Limb (tissue), 2 donors: ENCODE measurements at regions not wholly inside any gene's neighbourhood (a gene's known extent, or its start where the extent isn't known, plus 50 kb on each side); places are given as distances from the start of the nearest gene placed in this dataset.

Experiments used
- DNase-seq, 2 donors: peaks; one replicate each; pipeline ENCODE4 v3.0.0-alpha.2; 2016; ENCODE audit errors: extremely low spot score in 2 of 2

DNA sequence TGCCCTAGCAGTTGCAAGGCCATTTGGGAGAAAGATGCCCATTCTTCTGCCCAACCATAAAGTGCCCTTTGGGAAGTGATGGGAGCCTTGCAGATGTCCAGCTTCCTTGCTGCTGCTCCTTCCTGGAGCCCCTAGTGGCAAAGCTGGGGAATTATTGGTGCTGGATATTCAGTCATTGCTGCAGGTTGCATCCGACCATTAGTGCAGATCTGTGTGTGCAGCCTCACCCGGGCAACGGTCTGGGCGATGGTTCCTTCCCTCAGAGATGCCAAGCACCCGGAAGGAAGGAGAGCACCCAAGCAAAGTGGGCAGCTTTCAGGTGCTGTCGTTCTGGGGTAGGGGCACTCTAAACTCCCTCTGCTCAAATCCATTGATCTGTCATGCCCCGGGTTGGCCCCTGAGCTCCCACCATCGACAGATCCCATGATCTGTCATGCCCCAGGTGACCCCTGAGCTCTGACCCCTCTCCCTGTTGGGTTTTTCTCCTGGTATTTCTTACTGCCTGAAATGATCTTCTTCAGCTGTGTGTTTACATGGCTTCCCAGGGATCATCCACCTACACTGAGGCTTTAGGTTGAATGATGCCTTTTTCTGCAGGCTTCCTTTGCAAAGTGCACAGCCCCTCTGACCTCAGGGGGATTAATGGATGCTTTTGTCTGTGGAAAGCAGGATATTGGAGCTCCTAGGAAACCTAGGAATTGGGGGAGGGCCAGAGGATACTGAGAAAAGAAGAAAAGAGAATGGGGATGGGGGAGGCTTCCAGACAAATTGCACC, 467.5 kb downstream of the PTPRU start:
- DNase-seq: peak in 1 of 2 donors; percentile 22

DNA sequence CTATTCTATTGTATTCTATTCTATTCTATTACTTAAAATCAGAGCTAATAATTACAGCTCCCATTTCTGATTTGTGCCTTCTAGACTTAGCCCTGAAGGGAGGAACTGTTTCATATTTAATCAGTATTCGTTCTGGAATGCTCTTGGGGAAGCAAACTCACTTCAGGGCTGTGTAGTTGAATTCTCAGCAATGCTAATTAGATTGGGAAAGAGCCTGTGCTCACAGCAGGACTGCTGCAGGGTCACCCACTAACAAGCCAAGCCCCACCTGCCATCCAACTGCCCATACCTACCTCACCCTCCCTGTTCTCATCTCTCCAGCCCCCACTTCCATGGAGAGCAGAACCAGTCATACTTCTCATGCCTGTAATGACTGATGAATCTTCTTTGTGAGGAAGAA, 464.2 kb downstream of the PTPRU start:
- DNase-seq: no peak

DNA sequence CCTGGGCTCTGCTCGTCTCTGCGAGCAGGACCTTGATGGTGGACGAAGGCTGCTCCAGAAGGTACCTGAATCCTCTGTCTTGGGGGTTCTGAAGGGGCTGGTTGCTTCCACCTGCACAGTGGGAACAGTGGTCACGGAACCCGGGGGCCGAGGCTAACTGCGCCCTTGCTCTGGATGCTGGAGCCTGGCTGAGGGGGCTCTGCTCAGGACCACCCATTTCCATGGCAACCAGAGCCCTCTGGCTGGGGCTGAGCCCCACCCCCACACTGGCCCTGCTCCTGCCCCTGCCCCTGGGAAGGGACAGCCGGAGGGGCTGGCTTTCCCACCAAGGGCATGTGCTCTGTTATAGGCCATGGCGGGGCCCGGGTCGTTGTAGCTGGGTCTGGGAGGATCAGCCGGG, 462.3 kb downstream of the PTPRU start:
- DNase-seq: no peak

DNA sequence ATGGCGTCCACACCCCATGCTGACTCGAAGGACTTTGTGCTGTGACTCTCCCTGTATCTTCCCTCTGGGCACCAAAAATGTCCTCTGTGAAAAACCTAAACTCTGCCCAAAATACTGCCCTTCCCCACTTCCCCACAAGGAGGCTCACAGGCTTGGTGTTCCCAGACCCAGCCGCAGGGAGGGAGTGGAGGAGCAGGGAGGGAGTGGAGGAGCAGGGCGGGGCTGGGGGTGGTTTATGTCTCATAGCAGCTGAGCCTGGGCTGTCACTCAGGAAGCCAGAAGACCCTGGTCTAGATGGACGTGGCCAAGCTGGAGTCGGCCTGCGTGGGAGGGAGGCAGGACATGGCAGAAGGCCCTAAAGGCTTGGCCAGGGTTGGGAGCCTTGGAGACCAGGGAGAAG, 461.7 kb downstream of the PTPRU start:
- DNase-seq: peak; percentile 30 to 73

DNA sequence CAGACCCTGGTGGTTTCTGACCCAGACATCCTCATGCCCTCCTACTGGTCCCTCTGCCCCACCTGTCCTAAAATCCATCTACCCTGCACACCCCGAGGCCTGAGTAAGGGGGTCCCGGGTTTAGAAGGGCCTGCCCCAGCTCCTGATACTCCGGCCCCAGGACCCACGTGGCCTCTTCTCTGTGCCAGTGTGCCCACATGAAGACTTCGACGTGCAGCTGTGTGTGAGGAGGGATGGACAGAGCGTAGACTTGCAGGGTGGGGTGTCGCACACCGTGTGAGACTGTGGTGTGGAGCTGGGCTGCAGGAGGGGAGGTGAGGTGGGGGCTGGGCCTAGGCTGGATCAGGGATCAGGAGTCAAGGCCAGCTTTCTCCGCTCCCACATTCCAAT, 461.1 kb downstream of the PTPRU start:
- no peak for DNase-seq

DNA sequence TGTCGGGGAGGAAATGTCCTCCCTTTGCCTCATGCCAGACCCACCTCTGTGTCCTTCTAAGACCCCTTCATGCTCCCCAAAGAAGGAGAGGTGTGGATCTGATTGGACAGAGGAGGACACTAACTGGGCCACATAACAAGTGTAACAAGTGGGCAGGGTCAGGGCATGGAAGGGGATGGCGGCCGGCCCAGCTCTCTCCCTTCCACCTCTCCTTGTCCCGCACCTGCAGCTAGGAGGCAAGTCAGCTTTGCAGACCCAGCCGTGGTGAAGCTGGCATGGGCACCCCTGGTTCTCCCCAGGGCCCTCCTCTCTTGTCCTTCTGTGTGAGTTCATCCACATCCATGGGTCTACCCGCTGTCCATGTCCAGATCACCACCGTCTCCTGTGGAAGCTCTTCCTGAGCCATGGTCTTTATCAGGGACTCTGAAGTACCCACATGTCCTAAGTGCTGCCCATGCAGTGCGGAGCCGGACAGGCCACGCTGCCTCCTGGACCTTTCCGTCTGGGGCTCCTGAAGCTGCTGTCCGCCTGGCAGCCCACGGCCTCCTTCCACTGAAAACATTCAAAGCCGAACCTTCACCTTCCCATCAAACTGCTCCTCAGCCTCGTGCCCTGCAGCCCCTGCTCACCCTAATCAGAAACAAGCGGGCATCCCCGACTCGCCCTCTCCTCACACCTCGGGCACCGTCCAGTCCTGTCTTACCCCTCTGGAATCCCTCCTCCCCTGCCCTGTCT, 460.5 kb downstream of the PTPRU start:
- no peak for DNase-seq

DNA sequence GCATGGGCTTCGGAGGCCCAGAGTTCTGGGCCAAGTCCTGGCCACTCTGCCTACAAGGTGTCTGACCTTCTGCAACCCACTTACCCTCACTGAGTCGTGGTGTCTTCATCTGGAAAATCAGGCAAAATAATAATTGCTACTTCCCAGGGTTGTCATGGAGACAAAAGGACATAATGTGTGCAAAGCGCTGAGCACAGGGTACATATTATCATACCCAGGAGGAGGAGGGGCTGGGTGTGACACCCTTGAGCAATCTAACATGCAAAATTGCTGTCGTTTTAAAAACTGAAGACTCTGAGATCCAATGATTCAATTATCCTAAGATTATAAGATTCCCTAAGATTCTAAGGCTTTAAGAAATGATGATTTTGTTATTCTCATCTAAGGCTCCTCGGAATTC, 459.5 kb downstream of the PTPRU start:
- DNase-seq: no peak

DNA sequence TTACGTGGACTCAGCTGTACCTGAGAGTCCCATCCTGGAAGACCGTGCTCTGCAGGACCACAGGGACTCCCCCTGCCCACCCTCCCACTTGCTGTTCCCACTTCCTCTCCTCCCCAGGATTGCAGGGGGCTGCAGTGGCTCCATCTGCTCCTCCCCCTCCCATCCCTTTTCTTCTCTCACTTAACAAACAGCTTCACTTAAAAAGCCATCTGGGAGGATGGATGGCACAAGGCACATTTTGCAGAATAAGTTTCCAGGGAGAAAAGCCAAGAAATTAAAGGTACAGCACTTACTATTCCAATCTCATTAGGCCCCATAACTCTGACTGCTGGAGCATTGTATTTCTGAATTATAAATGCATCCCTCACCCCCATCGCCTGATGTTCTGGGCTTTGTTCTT, 458.7 kb downstream of the PTPRU start:
- no peak for DNase-seq

DNA sequence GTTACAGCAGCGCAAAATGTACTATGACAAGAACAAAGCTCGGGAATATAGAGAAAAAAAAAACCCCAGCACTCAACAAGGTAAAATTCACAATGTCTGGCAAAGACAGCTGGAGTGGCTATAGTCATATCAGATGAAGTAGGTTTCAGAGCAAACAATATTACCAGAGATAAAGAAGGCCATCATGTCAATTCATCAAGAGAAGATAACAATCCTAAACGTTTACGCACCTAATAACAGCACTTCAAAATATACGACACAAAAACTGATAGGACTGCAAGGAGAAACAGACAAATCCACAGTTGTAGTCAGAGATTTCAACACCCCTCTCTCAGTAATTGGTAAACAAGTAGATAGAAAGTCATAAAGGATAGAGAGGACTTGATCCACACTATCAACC, 455.2 kb downstream of the PTPRU start:
- DNase-seq: no peak

DNA sequence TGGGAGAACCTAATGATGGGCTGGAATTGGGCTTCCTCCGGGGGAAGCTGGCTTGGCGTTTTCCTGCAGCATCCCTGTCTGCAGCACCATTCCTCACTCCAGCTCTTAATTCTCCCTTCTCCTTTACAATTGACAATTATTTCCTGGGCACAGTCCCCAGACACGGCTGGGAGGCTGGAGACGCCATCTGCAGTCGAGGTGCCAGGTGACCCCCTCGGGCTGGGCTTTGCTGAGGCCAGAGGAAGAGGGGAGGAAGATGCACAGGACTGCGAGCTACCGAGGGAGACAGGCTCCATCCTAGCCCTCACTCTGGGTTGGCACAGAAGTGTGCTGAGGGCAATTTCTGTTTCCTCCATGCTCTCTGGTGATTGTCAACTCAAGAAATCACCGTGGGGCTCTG, 453.8 kb downstream of the PTPRU start:
- DNase-seq: peak in 1 of 2 donors; percentile 12

DNA sequence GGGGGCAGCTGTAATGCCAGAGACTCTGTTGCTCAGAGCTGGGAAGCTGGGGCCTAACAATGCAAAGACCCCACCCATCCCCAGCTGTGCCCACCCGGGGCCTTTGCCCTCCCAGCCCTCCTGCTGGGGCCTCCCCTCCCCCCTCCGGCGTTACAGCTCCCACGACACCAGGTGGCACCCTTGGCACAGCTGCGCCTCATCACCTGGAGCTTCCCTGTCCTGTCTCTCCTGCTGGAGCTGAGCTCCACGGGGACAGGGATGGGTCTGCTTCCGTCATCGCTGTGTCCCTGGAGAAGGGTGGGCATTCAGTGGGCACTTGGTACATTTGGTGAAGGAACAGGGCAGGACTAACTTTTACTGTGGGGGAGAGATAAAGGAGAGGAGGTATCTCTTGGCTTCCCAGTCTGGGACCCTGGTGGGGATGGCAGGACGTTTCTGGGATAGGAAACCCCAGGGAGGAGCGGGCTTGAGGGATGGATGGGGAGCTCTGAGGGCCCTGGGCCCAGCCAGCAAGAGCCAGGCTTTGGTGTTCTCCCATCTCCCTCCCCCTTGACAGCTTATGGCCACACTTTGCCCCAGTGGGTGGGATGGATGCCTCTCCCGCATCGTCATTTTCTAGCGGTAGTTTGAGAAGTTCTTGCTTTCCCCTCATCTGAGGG, 453.2 kb downstream of the PTPRU start:
- peak in 1 of 2 donors; percentile 22 for DNase-seq

DNA sequence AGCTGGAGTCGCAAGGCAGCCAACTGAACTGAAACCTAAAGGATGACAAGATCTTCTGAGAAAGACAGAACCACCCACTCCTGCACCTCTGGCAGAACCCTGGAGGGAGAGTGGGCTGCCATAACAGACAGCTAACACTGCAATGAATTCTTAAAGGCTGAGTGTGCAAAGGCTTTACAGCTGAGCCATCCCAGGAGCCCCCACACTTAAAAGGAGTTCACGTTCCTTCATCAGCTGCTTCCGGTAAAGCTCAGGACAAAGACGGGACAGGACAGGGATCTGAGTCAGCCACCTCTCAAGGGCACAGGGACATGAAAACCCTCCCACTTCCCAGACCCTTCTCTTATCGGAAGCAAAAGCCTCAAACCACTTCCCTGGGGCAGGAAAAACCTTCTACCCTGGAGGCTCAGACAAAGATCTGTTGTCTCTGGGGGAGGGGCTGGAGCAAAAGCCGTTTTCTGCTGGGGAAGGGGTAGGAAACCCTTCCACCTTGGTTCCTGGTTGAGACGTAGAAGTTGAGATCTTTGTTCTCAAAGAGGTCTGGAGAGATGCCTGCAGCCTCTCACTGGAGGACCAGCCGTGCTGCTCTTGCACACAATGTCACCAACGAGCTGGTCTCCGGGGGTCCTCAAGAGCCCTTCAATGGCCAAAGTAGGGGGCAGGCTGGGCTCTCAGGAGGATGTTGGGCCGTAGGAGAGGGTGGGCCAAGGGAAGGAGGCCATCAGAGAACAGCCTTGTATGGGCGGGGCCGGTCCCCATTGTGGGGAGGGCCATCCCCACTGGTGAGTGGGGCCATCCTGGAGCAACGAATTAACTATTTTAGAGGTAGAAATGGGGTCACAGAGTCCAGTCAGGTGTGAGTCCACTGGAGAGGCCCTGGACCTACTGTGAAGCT, 452.4 kb downstream of the PTPRU start:
- peak in 1 of 2 donors; percentile 17 for DNase-seq

DNA sequence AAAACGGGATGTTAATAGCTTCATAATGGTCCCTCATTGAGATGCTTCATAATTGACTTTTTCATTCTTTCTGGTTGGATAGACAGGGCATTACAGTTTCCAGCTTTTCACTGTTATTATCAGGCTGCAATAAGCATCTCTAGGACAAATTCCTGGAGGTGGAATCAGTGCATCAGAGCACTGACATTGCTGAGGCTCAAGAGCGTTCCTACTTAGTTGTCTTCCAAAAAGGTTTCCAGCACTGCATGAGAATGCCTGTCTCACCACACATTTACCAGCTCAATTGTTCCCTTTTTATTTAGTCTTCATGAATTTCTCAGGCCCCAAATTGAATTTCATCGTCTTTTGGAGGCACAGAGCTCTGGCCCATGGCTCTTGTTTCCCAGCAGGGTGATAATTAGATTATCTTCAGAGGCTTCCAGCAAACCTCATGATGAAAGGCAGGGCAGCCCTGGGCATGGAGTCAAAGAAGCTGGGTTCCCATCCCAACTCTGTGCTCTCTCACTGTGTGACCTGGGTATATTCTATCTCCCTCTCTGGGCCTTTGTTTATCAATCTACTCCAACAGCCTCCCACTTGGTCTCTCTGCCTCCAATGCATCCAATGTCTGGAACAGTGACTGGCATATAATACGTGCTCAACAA, 451.4 kb downstream of the PTPRU start:
- peak in 1 of 2 donors; percentile 9 for DNase-seq

DNA sequence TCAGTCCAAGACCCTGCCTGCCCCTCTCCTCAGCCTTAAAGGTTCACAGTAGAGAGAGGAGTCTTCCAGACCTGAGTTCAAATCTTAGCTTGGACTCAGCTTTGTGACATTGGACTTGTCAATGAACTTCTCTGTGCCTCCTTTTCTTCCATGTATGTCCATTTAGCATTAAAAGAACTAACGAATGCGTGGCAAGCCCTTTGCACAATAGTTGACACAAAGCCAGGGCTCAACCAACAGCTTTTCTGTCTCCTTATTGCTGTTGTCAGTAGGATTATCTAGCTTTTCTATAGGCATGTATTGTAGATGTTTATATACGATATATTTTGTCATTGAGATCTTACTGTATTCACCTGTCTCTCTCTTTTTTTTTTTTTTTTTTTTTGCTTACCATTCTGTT, 450.8 kb downstream of the PTPRU start:
- no peak for DNase-seq

DNA sequence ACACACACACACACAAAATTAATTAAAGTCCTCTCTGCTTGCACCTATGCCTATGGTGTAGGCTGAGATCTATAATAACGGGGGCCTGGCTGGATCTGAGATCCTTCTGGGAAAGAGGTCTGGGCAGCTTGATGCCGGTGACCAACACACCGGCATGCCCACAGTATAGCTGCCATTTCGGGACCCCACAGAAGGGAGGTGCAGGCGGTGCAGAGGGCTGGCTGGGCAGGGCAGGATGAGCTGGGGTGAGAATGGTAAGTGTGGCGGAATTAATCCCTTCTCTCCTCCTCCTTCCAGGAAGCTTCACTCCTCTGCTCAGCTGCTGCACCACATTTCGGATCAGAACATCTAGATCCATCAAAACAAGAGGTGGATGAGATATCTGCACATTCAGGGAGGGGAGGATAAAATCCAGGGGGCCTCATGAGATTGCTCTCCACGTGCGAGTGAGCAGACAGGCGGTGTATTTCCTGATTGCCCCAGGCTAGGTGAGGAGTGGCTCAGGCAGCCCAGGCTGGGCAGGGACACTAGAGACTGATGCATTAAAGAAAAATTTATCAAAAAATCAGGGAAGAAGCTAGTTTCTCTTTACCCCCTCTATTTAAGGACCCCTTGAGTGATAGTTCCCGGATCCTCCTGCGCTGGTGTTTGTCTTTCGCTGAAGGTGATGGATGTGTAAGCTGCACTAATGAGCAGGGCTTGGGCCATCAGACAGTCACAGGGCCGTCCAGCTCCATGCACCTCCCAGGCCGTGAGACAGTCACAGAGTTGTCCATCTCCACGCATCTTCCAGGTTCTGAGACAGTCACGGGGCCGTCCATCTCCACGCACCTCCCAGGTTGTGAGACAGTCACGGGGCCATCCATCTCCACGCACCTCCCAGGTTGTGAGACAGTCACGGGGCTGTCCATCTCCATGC, 449.9 kb downstream of the PTPRU start:
- DNase-seq: no peak

DNA sequence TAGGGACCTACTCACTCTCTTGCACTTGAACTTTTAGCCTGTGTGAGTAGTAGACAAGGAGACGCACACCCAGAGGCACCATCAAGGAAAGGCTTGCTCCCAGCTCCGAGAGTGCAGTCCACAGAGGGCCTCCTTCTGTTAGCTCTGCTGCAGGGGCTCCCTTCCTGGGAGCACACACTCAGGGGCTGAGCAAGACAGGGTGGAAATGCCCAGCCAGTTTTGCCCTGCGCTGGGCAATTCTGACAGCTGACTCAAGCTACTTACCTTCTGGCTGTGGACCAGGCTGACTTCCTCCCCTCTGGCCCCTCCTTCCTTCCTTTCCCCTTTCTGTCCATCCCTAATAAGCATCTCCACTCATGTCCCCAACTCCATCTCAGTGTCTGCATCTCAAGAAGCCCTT, 449.1 kb downstream of the PTPRU start:
- DNase-seq: peak in 1 of 2 donors; percentile 18

DNA sequence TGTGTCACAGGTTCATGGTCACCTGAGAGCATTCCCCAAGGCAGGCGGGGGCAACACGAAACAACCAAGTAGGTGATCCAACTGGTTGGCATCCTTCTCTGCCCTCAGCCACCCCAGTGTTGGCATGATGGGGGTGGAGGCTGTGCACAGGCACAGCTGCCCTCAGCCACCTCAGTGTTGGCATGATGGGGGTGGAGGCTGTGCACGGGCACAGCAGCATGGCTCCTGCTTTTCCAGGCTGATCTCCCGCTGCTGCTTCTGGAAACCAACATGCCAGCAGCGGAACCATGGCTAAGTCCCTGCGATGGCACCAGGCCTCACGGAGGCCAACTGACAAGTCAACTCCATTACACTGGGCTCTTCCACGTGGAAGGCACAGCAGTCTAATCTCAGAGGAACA, 447.8 kb downstream of the PTPRU start:
- DNase-seq: no peak

DNA sequence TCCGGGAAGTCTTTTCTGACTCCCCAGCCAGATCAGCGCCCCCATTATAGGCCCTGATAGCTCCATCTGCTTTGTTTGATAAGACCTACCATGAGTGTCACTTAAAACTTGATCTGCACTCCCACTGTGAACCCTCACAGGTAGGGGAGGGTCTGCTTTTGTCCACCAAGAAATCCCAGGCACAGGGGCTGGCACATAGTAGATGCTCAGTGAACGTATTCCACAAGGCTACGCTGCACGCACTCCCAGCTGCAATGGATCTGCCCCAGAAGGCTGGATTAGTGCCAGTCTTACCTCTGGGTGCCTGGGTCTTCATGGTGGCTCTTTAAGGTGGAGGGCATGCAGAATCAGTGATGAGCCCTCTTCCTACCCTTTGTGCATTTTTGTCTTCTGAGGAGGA, 447.1 kb downstream of the PTPRU start:
- no peak for DNase-seq

DNA sequence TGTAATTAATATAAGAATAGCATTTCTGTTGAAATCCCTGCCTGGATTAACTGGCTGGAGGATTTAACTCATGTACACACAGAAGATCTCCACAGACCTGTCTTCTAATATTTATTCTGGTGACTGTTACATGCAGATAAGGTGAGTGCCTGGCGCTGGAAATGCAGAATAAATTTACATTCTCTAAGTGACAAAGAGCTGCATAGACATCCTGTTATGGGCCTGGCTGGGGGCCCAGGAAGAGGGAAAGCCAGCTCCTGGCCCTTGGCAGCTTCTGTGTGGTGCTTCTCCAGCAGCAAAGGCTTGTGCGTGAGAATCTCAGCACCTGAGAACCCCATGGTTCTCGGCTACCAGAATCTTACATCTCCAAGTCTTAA, 446.6 kb downstream of the PTPRU start:
- peak in 1 of 2 donors; percentile 44 for DNase-seq
